NT2/D1 (cell line): ENCODE measurements at regions not wholly inside any gene's neighbourhood (a gene's known extent, or its start where the extent isn't known, plus 50 kb on each side); places are given as distances from the start of the nearest gene placed in this dataset.
"Not testable (repeated sequence)": the region's sequence is repeated elsewhere in the genome, so short reads cannot be mapped to it uniquely, and the experiment has no call there.

Experiments used
- DNase-seq: peaks from one replicate; pipeline ENCODE4 v3.0.0-alpha.2; 2011; ENCODE audit warnings: low read depth, low spot score
- H3K27me3 ChIP-seq: 2 replicates; pipeline ENCODE4 v1.6.0; 2011; ENCODE audit warnings: mild to moderate bottlenecking; ENCODE audit not compliant: insufficient read length, insufficient read depth
- H3K36me3 ChIP-seq: 2 replicates; pipeline ENCODE4 v1.6.1; 2011; ENCODE audit warnings: mild to moderate bottlenecking, low read length, mixed read lengths; ENCODE audit not compliant: insufficient read depth, insufficient read length
- H3K4me1 ChIP-seq: 2 replicates; pipeline ENCODE4 v1.5.1; 2011; ENCODE audit not compliant: insufficient read depth, insufficient read length
- H3K4me3 ChIP-seq: 2 replicates; pipeline ENCODE4 v1.5.1; 2011; ENCODE audit warnings: low read depth; ENCODE audit not compliant: insufficient read length
- H3K9ac ChIP-seq: 2 replicates; pipeline ENCODE4 v1.6.0; 2011; ENCODE audit warnings: low read depth; ENCODE audit not compliant: insufficient read length
- H3K9me3 ChIP-seq: 2 replicates; pipeline ENCODE4 v1.5.1; 2011; ENCODE audit warnings: mild to moderate bottlenecking, low read length; ENCODE audit not compliant: insufficient read depth
- SUZ12 ChIP-seq: IDR thresholded peaks from 2 replicates; pipeline ENCODE4 v1.6.1; 2011; ENCODE audit not compliant: insufficient read length, insufficient read depth; ENCODE audit errors: extremely low read depth
- YY1 ChIP-seq: IDR thresholded peaks from 2 replicates; pipeline ENCODE4 v1.6.1; 2011; ENCODE audit not compliant: insufficient read length, insufficient read depth
- ZNF274 ChIP-seq: IDR thresholded peaks from 2 replicates; pipeline ENCODE4 v1.6.1; 2011; ENCODE audit warnings: mild to moderate bottlenecking, low read depth, low read length

- Histone ChIP-seq H3K4me3 (no peak overlapping the region), H3K36me3 (no peaks in the 10 kb centered on the region), H3K27me3 (no peaks in the 10 kb centered on the region), H3K4me1 (peaks cover 5% of the 10 kb centered on the region), H3K9ac (no peak overlapping the region), H3K9me3 (no peaks in the 10 kb centered on the region)
- DNase-seq = no peak
- no peak for TF ChIP-seq SUZ12
- no peak for TF ChIP-seq YY1
- no peak for TF ChIP-seq ZNF274
Measured at GRCh38 chr15:62858343-62858742, 184.2 kb upstream of the TPM1 start.

GRCh38 chr15:62862717-62863116 lies 179.8 kb upstream of the TPM1 start:
- Histone ChIP-seq H3K9ac (no peak overlapping the region), H3K27me3 (no peaks in the 10 kb centered on the region), H3K4me1 (no peaks in the 10 kb centered on the region), H3K9me3 (no peaks in the 10 kb centered on the region), H3K36me3 (no peaks in the 10 kb centered on the region), H3K4me3 (no peak overlapping the region)
- TF ChIP-seq ZNF274 (no peak), SUZ12 (no peak), YY1 (no peak)
- no peak for DNase-seq

GRCh38 chr15:62866366-62866765 lies 176.2 kb upstream of the TPM1 start:
- TF ChIP-seq ZNF274 (no peak), YY1 (no peak)
- Histone ChIP-seq H3K4me1 (no peaks in the 10 kb centered on the region), H3K9ac (no peak overlapping the region), H3K27me3 (no peaks in the 10 kb centered on the region), H3K4me3 (no peak overlapping the region), H3K9me3 (peaks cover 8% of the 10 kb centered on the region; the same call in 1 of the 2 replicates), H3K36me3 (no peaks in the 10 kb centered on the region)
- no peak for DNase-seq

- H3K4me1 ChIP-seq = no peaks in the 10 kb centered on the region
- H3K4me3 ChIP-seq = no peak overlapping the region
- no peak for TF ChIP-seq ZNF274
- no peak for TF ChIP-seq YY1
- TF ChIP-seq SUZ12 = no peak
- H3K36me3 ChIP-seq = no peaks in the 10 kb centered on the region
- H3K27me3 ChIP-seq = no peaks in the 10 kb centered on the region
- peaks cover 8% of the 10 kb centered on the region; the same call in 1 of the 2 replicates for H3K9me3 ChIP-seq
- no peak overlapping the region for H3K9ac ChIP-seq
- no peak for DNase-seq
Measured at GRCh38 chr15:62867844-62868243, 174.7 kb upstream of the TPM1 start.

GRCh38 chr15:62868507-62868906 lies 174.0 kb upstream of the TPM1 start:
- peaks cover 8% of the 10 kb centered on the region; the same call in 1 of the 2 replicates for H3K9me3 ChIP-seq
- no peak for DNase-seq
- H3K9ac ChIP-seq = no peak overlapping the region
- no peaks in the 10 kb centered on the region for H3K4me1 ChIP-seq
- no peaks in the 10 kb centered on the region for H3K27me3 ChIP-seq
- H3K36me3 ChIP-seq = no peaks in the 10 kb centered on the region
- TF ChIP-seq YY1 = no peak
- no peak for TF ChIP-seq SUZ12
- no peak for TF ChIP-seq ZNF274
- no peak overlapping the region for H3K4me3 ChIP-seq

GRCh38 chr15:62869116-62869515 lies 173.4 kb upstream of the TPM1 start:
- Histone ChIP-seq H3K36me3 (no peaks in the 10 kb centered on the region), H3K27me3 (no peaks in the 10 kb centered on the region), H3K9ac (no peak overlapping the region), H3K4me3 (no peak overlapping the region), H3K9me3 (peaks cover 8% of the 10 kb centered on the region; the same call in 1 of the 2 replicates), H3K4me1 (no peaks in the 10 kb centered on the region)
- TF ChIP-seq YY1 (no peak), SUZ12 (no peak), ZNF274 (no peak)
- DNase-seq = no peak

GRCh38 chr15:62870216-62870615 lies 172.3 kb upstream of the TPM1 start:
- no peak overlapping the region for H3K9ac ChIP-seq

GRCh38 chr15:62870701-62871100 lies 171.8 kb upstream of the TPM1 start:
- H3K4me1 ChIP-seq, H3K9ac ChIP-seq, H3K4me3 ChIP-seq, H3K9me3 ChIP-seq, H3K36me3 ChIP-seq, H3K27me3 ChIP-seq, DNase-seq: not testable (repeated sequence)

More at GRCh38 chr15:62870216-62870615, 172.3 kb upstream of the TPM1 start:
- no peak for DNase-seq
- Histone ChIP-seq H3K36me3 (no peaks in the 10 kb centered on the region), H3K4me1 (peaks cover 3% of the 10 kb centered on the region), H3K27me3 (no peaks in the 10 kb centered on the region), H3K4me3 (no peak overlapping the region), H3K9me3 (peaks cover 8% of the 10 kb centered on the region; the same call in 1 of the 2 replicates)
- TF ChIP-seq YY1 (no peak), ZNF274 (no peak), SUZ12 (no peak)
